ENCODE measurements at regions not wholly inside any gene's neighbourhood (a gene's known extent, or its start where the extent isn't known, plus 50 kb on each side); places are given as distances from the start of the nearest gene placed in this dataset.
"Not testable (repeated sequence)": the region's sequence is repeated elsewhere in the genome, so short reads cannot be mapped to it uniquely, and the experiment has no call there.

DNA sequence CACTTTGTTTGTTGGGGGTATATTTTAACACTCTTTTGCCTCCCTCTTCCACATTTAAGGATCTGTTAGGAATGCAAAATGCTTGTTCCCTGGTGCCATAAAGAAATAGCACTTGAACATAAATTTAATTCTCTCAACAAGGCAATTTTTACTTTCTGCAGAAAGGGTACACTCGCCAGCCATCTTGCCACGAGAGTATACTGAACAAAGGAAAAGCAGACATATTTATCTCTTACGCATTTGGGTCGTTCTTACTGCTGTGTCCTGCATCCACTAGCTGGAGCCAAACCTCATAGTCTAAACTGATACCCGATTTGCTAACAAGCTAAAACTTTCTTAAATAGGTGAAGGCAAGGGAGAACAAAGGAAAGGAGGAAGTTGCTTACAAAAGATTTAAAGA lies 129.5 kb downstream of the B3GNT2 start:
- no peak for DNase-seq

DNA sequence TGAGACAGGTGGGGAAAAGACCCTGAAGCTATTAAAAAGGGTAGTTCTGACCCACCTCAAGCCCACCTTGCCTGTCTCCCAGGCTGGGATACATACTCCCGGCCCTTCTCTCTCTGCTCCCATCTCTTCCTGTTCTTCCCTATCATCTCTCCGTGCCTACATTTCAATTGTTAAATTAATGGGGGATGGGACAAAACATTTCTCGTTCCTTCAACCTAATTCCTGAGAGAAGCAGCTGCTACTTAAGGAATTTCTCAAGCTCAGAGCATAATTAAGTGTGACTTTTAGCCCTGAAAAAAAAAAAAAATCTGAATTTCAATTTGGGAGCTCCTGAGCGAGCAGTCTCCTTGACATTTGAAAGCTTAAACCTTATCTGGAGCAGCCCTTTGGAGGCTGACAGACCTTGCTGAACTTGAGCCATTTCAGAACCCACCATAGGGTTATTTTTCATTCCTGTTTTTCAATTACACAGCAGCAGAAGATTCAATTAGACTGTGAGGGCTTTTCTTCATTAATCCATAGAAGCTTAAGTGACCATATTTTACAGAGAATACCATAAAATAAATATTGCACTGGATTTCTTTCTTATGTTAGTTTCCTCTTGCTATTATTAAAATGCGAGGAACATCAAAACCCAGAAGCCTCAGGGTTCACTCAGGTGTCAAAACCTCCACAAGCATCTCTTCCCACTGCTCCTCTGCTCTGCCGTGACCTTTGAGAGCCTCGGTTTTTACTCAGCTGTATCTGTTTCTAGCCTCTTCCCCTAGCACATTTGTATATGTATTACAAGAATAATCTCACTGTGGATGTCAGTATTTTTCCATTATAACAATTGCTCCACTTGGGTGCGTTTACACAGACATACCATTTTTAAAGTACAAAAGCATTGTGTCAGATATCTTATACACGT lies 125.7 kb downstream of the B3GNT2 start:
- DNase-seq: no peak

DNA sequence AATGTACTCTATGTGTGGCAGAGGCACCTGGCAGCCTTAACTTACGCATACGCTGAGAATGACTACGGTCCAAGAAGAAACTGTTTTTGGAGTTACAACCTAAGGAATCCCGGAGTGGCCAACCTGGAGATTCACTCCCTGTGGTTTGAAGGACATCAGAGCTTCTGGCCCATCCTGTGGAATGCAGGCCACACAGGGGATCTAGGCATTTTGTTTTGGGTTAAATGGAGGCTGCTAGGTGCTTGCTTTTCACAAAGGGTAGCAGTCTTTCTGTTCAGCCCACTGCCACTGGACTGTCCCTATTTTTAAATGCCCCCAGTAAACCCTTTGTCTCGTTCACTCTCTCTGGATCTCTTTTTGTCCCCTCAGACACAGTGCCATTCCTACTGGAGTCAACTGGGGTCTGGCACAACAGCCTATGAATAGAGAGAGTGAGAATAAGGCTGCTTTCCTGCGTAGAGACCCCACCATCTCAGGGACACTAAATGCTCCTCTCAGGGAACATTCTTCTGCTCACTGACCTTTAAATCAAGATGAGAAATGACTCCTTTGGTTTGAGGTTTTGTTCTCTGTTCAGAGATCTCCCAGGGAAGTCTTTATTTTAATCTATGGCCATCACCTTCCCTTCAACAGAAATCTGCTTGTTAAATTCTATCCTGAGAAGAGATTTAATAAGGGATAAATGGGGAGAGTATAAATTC lies 124.9 kb downstream of the B3GNT2 start:
- no peak for DNase-seq

DNA sequence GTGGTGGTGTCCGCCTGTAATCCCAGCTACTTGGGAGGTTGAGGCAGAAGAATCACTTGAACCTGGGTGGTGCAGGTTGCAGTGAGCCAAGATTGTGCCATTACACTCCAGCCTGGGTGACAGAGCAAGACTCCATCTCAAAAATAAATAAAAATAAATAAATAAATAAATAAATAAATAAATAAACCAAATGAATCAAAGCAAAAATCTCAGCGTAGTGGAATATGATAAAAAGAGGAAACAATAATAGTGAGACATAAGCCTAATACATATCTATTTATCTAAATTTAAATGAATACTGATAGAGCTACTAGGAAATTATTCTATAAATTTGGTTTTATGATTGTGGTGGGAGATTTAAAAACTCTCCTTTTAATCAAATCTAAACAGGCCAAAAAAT lies 124.2 kb downstream of the B3GNT2 start:
- DNase-seq: not testable (repeated sequence)

DNA sequence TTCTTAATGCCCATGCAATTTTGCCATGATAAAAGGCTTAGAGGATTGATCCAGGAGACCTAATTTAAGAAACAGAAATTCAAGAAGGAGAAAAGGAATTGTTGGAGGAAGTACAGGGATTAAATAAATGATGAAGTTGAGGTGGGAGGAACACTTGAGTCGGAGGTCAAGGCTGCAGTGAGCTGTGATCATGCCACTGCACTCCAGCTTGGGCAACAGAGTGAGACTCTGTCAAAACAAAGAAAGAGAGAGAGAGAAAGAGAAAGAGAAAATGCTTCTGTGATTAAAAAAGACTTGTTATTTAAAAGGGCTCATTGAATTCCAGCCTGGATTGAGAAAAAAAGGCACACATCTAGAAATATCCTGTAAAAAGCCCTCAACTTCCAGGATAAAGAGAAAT lies 123.2 kb downstream of the B3GNT2 start:
- no peak for DNase-seq

DNA sequence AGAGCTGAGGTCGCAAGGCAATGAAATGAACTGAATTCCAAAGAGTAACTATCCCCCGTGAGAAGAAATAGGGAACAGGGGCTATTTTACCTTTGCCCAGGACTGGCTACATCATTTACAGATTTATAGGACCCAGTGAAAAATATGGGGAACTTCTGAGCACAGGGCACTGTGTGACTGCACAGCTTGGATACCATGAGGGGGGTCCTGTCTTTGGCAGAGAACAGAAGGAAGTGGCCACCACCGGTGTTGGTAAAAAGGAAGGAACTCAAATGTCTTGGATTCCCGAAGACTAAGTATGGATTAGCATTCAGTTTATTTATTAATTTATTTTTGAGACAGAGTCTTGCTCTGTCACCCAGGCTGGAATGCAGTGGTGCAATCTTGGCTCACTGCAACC lies 119.6 kb downstream of the B3GNT2 start:
- DNase-seq: no peak

DNA sequence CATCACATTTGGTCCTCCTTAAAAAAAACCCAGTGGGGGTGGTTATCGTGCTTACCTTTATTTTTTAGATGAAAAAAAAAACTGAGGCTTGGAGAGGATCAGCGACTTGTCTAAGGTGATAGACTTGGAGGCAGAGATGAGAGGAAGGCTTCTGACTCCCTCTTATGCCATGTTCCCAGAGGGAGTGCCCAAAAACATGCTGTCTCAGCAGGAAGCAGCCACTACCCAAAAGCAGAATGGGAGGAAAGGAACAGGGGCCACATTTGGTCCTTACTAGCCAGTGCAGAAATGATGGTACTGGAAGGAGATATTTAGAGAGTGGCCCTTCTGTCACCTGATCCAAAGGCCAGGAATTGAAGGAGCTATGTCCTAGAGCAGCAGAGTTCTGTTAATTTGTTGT lies 118.4 kb downstream of the B3GNT2 start:
- no peak for DNase-seq

DNA sequence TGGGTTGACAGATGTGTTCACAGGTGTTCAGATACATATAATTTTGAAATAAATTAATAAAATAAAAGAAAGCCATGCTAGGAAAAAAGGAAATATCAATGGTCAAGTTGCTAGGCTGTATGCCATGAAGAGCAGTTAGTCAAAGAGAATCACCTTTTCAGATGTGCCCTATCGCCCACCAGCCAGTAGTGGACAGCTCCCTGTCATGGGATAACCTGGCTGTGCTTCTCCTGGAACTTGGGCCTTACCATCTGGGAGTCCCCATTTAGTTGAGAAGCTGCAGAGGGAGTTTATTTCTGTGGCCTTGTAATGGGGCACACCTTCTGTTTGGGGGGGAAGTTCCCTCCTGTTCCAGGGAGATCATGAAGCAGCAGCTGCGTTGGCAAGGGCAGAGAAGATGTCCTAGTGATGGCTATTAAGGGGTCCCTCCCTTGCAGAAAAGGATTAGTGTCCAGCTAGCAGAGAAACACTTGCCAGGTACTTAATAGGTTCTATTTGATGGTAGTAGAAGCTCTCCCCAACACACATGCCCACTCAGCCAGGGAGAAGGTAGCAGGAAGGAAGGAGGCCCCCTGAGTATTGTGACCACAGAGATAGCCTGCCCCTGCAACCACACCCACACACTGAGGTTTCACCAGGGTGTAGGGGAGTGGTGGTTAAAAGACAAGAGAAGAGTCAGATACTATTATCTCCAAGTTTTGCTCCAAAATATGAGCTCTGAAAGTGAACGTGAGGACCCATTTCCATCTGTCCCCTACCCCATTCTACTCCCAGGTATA lies 117.7 kb downstream of the B3GNT2 start:
- peak; percentile 46 to 50 for DNase-seq

DNA sequence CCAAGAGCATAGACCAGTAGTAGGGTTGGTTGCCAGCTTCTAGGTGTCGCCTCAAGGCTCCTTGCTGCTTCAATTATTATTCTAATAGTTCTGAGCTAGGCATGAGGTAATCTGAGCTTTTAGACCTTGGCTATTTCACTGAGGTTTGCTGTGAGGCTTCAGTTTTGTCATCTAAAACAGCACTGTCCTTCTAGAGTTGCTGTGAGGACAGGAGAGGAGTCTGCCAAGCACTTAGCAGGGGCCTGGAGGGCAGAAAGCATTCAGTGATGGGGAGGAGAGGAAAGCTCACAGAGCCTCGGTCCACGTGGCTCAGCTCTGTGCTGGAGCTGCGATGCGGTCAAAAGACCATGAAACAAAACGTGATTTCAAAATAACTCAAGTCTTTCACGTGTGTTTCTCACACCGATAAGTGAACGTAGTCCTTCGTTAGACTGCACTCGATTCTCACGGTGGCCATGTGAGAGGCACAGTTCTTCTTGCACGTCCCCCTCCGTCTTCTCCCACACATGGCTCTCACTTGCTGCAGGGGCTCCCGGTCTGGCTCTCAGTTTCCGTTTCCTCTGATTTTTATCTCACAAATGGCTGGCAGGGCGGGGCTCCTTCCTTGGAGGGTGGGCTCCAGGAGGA lies 113.7 kb downstream of the B3GNT2 start:
- DNase-seq: peak; percentile 22 to 39

DNA sequence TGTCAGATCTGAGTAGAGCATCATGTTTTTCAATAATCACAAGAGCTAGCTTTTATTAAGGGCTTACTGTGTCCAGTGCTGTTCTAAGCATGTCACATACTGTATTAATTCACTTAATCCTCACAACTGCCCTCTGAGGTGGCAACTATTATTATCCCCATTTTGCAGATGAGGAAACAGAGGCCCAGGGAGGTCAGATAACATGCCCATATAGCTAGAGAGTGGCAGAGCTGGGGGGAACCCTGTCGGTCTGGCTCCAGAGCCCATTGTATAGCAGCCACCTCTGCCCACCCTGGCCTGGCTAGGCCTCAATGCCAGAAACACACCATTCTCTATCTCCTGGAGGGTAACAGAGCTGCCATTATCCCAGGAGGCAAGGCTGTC lies 113.2 kb downstream of the B3GNT2 start:
- DNase-seq: no peak

DNA sequence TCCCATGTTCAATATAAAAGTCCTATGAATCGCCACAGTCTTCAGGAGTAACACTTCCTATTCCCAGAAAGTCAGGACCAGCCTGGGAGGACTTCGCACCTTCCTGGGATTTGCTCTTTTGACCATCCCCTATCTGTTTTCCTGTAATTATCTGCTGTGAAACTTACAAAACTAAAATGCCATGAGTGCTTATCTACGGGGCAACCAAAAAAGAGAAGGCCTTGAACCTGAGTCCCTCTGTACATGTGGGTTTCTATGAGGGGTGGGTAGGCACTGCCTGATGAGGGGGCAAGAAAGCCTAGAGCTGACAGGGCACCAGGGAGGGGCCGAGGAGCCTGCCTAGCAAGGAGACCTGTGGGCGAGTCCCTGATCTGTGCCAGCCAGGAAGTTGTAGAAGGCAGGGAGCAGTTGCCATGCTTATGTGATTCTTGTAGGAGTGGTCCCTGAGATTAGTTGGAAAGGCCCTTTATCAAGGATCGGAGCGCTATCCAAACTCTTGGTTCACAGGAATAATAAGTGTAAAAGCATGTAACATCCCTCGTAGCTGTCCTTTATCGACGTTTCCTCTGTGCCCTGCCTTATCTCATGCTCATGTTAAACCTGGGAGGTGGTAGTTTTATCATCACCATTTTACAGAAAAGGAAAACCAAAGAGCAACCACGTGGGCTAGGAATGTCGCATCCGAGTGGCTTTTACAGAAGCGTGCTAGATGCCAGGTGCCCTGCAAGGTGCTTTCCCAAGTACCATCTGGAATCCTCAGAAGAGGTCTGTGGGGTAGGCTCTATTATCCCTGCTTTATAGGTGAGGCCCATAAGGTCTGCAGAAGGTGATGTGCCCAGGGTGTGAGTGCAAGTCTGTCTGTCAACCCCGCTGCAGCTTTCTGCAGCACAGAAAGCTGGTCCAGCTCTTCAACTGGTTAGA lies 111.8 kb downstream of the B3GNT2 start:
- DNase-seq: no peak

DNA sequence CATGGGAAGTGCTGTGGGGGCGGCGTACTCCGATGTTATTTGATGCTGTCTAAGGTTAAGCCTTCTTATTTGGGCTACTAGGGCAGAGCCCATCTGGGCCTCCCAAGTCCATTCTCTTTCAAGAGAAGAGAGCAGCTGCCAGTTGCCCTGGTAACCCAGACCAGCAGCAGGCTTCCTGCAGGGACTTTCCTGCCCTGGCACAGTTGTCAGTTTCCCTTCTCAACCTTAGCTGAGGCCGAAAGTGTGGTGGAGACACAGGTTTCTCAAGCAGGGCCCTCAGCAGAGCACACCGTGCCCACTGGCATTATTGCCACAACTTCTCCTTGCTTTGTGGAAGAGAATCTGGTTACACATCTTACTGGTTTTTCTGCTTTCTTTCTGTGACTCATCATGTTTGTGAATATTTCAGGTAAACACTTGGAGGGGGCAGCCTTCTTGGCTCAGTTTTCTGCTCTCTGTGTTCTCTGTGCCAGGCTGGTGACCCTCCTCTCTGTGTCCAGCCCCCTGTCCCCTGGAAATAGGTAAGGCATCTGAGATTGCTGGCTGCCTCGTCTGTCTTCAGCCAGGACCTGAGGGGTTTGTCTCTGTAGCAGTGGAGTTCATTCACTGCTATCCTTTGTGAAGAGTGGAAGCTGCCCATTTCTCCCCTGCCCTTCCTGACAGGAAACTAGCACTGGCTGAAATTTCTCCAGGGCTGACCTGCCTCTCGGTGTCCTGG lies 111.0 kb downstream of the B3GNT2 start:
- peak; percentile 61 to 74 for DNase-seq

DNA sequence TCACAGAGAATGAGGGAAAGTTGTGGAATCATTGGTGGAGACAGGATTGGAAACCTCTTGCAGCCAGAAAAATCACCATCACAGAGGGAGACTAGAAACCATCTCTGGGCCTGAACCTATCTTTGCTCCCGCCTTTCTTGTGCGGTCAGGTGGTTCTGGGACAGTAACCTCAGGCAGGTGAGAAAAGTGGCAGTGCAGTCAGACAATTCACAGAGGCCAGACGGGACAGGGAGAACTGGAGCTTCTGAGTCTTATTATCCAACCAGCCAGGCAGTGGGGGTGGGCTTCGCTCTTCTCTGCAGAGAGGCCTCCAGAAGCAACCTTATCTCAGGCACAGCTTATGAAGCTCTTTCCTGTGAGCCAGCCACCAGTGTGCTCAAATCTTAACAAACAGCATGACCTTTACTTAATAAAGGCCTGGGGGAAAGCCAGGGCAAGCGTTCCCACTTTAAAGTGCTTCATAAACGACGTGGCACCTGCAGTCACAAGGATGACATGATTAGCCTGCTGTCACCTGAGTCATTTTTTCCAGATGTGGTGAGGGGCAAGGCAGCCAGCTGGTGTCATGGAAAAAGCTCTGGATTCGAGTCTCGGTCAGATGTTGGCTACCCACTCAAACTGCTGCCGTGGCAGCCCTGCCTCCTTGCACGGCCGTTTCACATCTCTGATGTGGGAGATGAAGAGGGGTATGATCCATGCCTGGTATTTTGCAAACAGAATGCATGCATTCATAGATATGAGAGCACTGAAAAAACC lies 109.7 kb downstream of the B3GNT2 start:
- peak in 1 of 2 donors; percentile 33 for DNase-seq

DNA sequence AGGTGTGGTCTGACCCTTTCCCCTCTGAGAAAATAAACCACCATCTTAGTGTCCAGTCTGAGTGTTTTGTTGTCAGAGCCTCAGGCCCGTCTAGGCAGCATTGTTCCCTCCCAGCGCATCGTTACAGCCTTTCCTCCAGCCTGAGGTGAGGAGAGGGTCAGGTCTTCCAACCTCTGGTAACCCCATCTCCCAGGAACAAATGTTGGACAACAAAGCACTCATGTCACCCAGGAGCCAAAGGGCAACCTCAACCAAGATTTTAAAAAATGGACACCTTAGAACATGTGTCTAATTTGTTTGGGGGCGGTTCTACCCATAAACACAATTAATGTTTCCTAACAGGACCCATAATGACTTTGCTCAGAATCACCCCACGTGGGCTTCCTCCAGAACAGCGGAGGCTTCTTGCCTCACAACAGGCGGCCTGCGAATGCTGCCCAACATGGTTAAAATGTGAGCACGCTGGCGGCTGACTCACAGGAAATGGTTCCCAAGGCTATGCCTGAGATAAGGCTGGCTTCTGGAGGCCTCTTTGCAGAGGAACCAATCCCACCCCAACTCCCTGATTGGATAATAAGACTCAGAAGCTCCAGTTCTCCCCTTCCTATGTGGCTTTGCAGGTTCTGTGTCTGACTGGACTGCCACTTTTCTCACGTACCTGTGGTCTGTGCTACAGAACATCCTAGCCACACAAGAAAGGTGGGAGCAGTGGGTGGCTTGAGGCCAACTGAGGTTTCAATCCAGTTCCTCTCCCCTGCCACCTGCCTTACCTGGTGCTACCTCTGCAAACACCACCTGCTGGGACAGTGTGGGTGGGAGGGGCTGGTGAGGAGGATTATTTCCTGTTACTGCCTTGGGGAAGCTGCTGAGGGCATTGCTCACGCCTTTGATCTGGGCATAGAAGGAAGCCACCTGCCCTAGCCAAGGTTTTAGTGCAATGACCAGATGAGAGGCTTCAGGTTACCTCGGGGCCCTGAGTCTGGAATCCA lies 108.8 kb downstream of the B3GNT2 start:
- DNase-seq: peak; percentile 44 to 48

DNA sequence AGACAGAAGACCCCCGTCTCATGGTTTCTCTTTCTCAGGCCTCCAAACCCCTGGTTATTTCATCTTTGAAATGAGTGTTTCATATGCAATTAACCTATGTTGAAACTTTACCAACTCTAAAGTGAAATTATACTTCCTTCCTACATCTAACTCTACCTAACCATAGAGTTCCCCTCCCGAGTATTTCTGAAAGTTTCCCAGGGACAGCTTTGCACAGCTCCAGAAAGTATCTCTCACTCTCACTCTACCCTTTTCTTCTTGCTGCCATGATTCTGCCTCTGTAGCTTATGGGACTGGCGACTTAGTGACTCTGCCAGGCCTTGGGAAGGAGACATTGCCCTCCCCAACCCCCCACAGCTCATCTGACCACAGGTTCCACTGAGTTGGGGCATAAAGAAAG lies 107.9 kb downstream of the B3GNT2 start:
- DNase-seq: peak in 1 of 2 donors; percentile 5

DNA sequence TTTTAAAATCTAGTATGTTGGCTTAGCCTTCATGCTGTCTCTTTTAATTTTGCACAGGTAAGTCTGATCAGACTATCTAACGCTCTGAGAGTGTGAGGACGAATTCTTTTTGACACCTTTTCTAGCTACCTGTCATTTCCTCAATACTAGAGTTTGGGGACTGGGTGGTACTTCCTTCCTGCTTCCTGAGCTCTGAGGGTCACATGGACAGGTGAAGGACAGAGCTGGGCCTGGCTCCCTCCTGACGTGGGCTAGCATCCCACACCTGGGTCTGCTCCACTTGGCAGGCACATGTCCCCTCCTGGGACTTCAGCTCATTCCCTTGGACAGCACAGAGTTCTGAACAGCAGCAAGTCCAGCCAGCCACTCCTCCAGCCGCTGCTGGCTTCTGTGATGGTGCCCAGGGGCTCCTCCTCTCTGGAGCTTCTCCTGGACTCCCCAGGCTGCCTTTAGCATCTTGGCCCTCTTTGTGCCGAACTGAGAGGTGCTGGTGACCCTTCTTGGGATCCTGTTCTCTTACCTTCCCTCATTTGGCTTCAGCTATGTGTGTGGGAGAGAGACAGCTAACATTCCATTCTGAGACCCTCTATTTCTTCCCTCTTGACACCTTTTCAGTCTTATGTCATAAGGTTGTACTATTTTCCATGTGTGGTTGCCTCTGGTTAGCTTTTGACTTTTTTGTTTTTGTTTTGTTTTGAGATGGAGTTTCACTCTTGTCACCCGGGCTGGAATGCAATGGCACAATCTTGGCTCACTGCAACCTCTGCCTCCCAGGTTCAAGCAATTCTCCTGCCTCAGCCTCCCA lies 106.9 kb downstream of the B3GNT2 start:
- peak in 1 of 2 donors; percentile 23 for DNase-seq

DNA sequence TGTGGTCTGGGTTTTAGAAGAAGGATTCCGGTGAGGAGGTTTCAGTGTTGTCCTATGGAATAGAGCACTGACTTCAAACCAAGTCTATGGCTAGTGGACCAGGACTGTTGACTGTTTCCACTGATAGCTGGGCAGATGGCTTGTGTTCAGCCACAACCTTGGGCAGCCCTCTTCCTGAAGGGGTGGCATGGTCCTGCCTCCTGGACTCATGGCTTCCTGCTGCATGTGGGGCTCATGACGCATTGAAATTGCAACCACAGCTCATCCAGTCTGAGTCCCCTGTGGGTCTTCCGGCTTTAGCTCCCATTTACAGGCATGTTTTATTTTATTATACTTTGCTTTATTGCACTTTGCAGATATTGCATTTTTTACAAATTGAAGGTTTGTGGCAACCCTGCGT lies 105.0 kb downstream of the B3GNT2 start:
- DNase-seq: no peak

DNA sequence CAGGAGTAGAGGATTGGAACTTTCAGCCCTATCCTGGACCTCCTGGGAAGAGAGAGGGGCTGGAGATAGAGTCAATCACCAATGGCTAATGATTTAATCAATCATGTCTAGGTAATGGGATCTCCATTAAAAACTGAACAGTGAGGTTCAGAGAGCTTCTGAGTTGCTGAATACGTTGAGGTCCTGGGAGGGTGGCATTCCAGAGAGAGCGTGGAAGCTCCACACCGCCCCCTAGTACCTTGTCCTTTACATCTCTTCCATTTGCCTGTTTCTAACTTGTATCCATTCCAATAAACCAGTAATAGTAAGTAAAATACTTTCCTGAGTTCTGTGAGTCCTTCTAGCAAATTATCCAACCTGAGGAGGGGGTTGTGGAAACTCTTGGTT lies 101.7 kb downstream of the B3GNT2 start:
- DNase-seq: no peak
